Sigmoid colon (tissue), 4 donors: ENCODE measurements at regions not wholly inside any gene's neighbourhood (a gene's known extent, or its start where the extent isn't known, plus 50 kb on each side); places are given as distances from the start of the nearest gene placed in this dataset.

ENCODE experiments used
- CTCF ChIP-seq, 4 experiments: fragments of 450-650 bp in 3 of 4; fragments of 200-600 bp in 1 of 4; IDR thresholded peaks; one replicate each; pipeline ENCODE4 v1.5.1; 2016 to 2019; ENCODE audit warnings: antibody characterized with exemption in 4 of 4, mild to moderate bottlenecking in 3 of 4, moderate library complexity in 2 of 4
- POLR2A ChIP-seq, 2 donors: fragments of 450-650 bp; IDR thresholded peaks; one replicate each; pipeline ENCODE4 v1.6.1; 2016; ENCODE audit warnings: antibody characterized with exemption in 2 of 2, mild to moderate bottlenecking in 2 of 2, moderate library complexity in 2 of 2
- POLR2AphosphoS5 ChIP-seq, 4 donors: sonication (generic); formaldehyde crosslinking; IDR thresholded peaks; one replicate each; pipeline ENCODE4 v1.6.1; 2017; ENCODE audit warnings: antibody characterized with exemption in 4 of 4

GRCh38 chr3:152684279-152684678 is 150.7 kb upstream of the P2RY1 start:
- TF ChIP-seq POLR2AphosphoS5 (IDR thresholded peaks at IDR 0.05), result no peak
- no peak for TF ChIP-seq POLR2A (IDR thresholded peaks at IDR 0.05)
- no peak for TF ChIP-seq CTCF (IDR thresholded peaks at IDR 0.05)
